HepG2 (cell line): ENCODE measurements at regions not wholly inside any gene's neighbourhood (a gene's known extent, or its start where the extent isn't known, plus 50 kb on each side); places are given as distances from the start of the nearest gene placed in this dataset.
A peak's percentile ranks its signal among the peaks of the same experiment; 100 is the strongest.

ENCODE experiments used
- ATAC-seq: fragments of 200-7000 bp; cut with Tn5 transposase; 3 replicates; pipeline ENCODE4 v1.9.1; 2020; ENCODE audit warnings: mild to moderate bottlenecking, moderate library complexity
- BruUV-seq: library from RNA; stranded (reverse); fragments of 400-500 nt; replicated peaks from 2 replicates; lab custom pipeline; 2021; lab: Mats Ljungman, UMichigan
- CTCF ChIA-PET: fragments of 300-600 bp; formaldehyde crosslinking; extraction: SDS; loops from one replicate; lab custom pipeline; 2021; ENCODE audit warnings: low total read pairs, inconsistent platforms, low intra/inter-chr PET ratio; lab: Yijun Ruan, JAX
- POLR2A ChIA-PET: fragments of 350-600 bp; sonication (Branson Sonifier 250); formaldehyde crosslinking; loops from one replicate; lab custom pipeline; 2020; ENCODE audit warnings: antibody characterized with exemption, inconsistent platforms; lab: Yijun Ruan, JAX
- DNase-seq: peaks from one replicate; pipeline ENCODE4 v3.0.0-alpha.2; 2015; ENCODE audit warnings: low spot score
- FAIRE-seq: peaks from 3 replicates; lab custom pipeline; 2011; peaks lifted over from hg19 to GRCh38; lab: Jason Lieb, UNC
- H2AFZ ChIP-seq: one replicate; pipeline ENCODE4 v1.6.1; 2011; ENCODE audit warnings: low read length, inconsistent platforms
- H3K27ac ChIP-seq: fragments of 300-600 bp; 3 replicates; pipeline ENCODE4 v1.8.0; 2011; ENCODE audit warnings: mixed run types, mild to moderate bottlenecking, mixed read lengths, low read length, inconsistent platforms; ENCODE audit not compliant: insufficient read depth; ENCODE audit errors: extremely low read length
- H3K27me3 ChIP-seq, 2 experiments: fragments of 200-600 bp in 1 of 2; 2 replicates in 1 of 2; 3 replicates in 1 of 2; pipeline versions ENCODE4 v1.6.0 to v1.8.0; 2011; ENCODE audit warnings: low read length in 2 of 2, mild to moderate bottlenecking in 2 of 2, moderate library complexity in 2 of 2, inconsistent platforms in 1 of 2; ENCODE audit not compliant: insufficient read depth in 2 of 2, control insufficient read depth in 1 of 2
- H3K36me3 ChIP-seq, 2 experiments: fragments of 200-600 bp in 1 of 2; replicated peaks in 1 of 2; 2 replicates in 1 of 2; 3 replicates in 1 of 2; pipeline versions ENCODE4 v1.5.1 to v1.8.0; 2011; ENCODE audit warnings: low read length in 2 of 2, inconsistent platforms in 1 of 2; ENCODE audit not compliant: insufficient read depth in 2 of 2, control insufficient read depth in 1 of 2
- H3K4me1 ChIP-seq: 2 replicates; pipeline ENCODE4 v1.5.1; 2012; ENCODE audit warnings: low read length, inconsistent platforms; ENCODE audit not compliant: insufficient read depth
- H3K4me2 ChIP-seq: 2 replicates; pipeline ENCODE4 v1.6.0; 2011; ENCODE audit warnings: low read depth, low read length, inconsistent platforms
- H3K4me3 ChIP-seq, 3 experiments: fragments of 200-600 bp in 1 of 3; sonication (generic), shearing (Covaris generic) in 1 of 3; replicated peaks in 1 of 3; 2 replicates each; pipeline ENCODE4 v1.5.1; 2011 to 2016; ENCODE audit warnings: low read length in 3 of 3, inconsistent platforms in 2 of 3, low read depth in 2 of 3, mild to moderate bottlenecking in 2 of 3, control low read depth in 1 of 3, mixed read lengths in 1 of 3; ENCODE audit not compliant: insufficient read depth in 1 of 3
- H3K79me2 ChIP-seq: one replicate; pipeline ENCODE4 v1.6.1; 2011; ENCODE audit warnings: low read length, inconsistent platforms; ENCODE audit not compliant: insufficient read depth
- H3K9ac ChIP-seq: 2 replicates; pipeline ENCODE4 v1.6.0; 2011; ENCODE audit warnings: mild to moderate bottlenecking, low read depth, low read length, inconsistent platforms; ENCODE audit not compliant: insufficient read depth
- H3K9me3 ChIP-seq: 2 replicates; pipeline ENCODE4 v1.5.1; 2012; ENCODE audit warnings: mild to moderate bottlenecking, low read length
- H4K20me1 ChIP-seq: 2 replicates; pipeline ENCODE4 v1.6.0; 2011; ENCODE audit warnings: inconsistent platforms, mild to moderate bottlenecking, low read length, moderate library complexity; ENCODE audit not compliant: insufficient read depth
- CBX2 ChIP-seq, 2 experiments: fragments of 200-600 bp in 1 of 2; sonication (generic); formaldehyde crosslinking in 1 of 2; IDR thresholded peaks; 2 replicates each; pipeline versions ENCODE4 v1.7.0 to v1.8.1; 2018 to 2022; ENCODE audit warnings: low read depth in 2 of 2, low read length in 1 of 2, mild to moderate bottlenecking in 1 of 2, missing genetic modification reagents in 1 of 2
- ELF3 ChIP-seq: IDR thresholded peaks from 2 replicates; pipeline ENCODE4 v1.6.1; 2016; ENCODE audit warnings: missing genetic modification reagents, missing compliant biosample characterization
- HOXA3 ChIP-seq: sonication (generic); formaldehyde crosslinking; IDR thresholded peaks from 2 replicates; pipeline ENCODE4 v1.5.0; 2020; ENCODE audit warnings: missing genetic modification reagents
- MAFK ChIP-seq, 2 experiments: IDR thresholded peaks in 1 of 2; conservative IDR thresholded peaks in 1 of 2; 2 replicates each; pipeline ENCODE4 v1.6.1; 2011; ENCODE audit warnings: improper control_type of control experiment in 2 of 2, low read length in 2 of 2
- NFRKB ChIP-seq: fragments of 450-650 bp; IDR thresholded peaks from 2 replicates; pipeline ENCODE4 v1.6.1; 2017
- PBX2 ChIP-seq: IDR thresholded peaks from 2 replicates; pipeline ENCODE4 v1.6.1; 2016; ENCODE audit warnings: control low read depth
- PCBP2 ChIP-seq: fragments of 200-400 bp; formaldehyde crosslinking; optimal IDR thresholded peaks from 2 replicates; pipeline ENCODE3; 2018; ENCODE audit warnings: low read length, low read depth; ENCODE audit not compliant: poor library complexity, severe bottlenecking
- ZNF678 ChIP-seq: sonication (generic); formaldehyde crosslinking; IDR thresholded peaks from 2 replicates; pipeline ENCODE4 v1.4.0; 2020; ENCODE audit warnings: mild to moderate bottlenecking, missing genetic modification reagents
- WGBS: methylation state at CpG from one replicate; pipeline ENCODE4 v1.1.6; 2017; ENCODE audit warnings: low lambda C conversion rate; 5-methylcytosine and 5-hydroxymethylcytosine counted together
- in situ Hi-C: cut with HindIII; loops from 2 replicates; pipeline ENCODE4 v1.10.0; 2017; ENCODE audit warnings: low pct_unique_long_range_greater_than_20kb; ENCODE audit not compliant: extremely low pct_ligation_motif_present
- intact Hi-C: fragments of 100-400 bp; cut with micrococcal nuclease; formaldehyde crosslinking; loops from one replicate; pipeline ENCODE4 v1.10.0; 2022; ENCODE audit not compliant: unreplicated experiment

GRCh38 chr13:76812206-76812897 lies 73.9 kb downstream of the KCTD12 start:
- ATAC-seq (no peak), FAIRE-seq (no peak)
- no peaks in the 10 kb centered on the region for H4K20me1 ChIP-seq
- no peaks in the 10 kb centered on the region for H3K36me3 ChIP-seq
- in situ Hi-C loops = no loop called here
- TF ChIP-seq MAFK (conservative IDR thresholded peaks at IDR 0.05 in 1 of 2, IDR thresholded peaks at IDR 0.05 in 1 of 2; ENCODE audit: low read length in 2 of 2) = peak in 1 of 2 experiments; percentile 24; a peak in 1 of 4 replicates
- TF ChIP-seq PCBP2 = no peak
- TF ChIP-seq HOXA3 (CRISPR knock-in tag) = no peak
- no peak for TF ChIP-seq ELF3 (CRISPR knock-in tag)
- TF ChIP-seq CBX2 (IDR thresholded peaks at IDR 0.05; ENCODE audit: low read depth, low read length) = no peak
- TF ChIP-seq CBX2 (CRISPR knock-in tag; IDR thresholded peaks at IDR 0.05; ENCODE audit: low read depth) = no peak
- TF ChIP-seq NFRKB = no peak
- no peak for TF ChIP-seq PBX2 (CRISPR knock-in tag)
- TF ChIP-seq ZNF678 (CRISPR knock-in tag) = no peak
- TF ChIP-seq, all 625 proteins: peak for 1
- DNase-seq = no peak
- POLR2A ChIA-PET = no interaction called here
- H3K27me3 ChIP-seq = no peaks in the 10 kb centered on the region
- no peaks in the 10 kb centered on the region; the same call in 1 of the 2 replicates for H3K9me3 ChIP-seq
- H3K4me3 ChIP-seq = no peak overlapping the region
- WGBS = 13% methylated on average over 3 of the region's 4 CpGs
- no peak overlapping the region for H3K27ac ChIP-seq
- no peaks in the 10 kb centered on the region for H3K79me2 ChIP-seq
- BruUV-seq = no TSS peak
- no peak overlapping the region for H2AFZ ChIP-seq
- no peak overlapping the region for H3K9ac ChIP-seq
- no peak overlapping the region for H3K4me2 ChIP-seq
- CTCF ChIA-PET = no interaction called here
- H3K4me1 ChIP-seq = no peaks in the 10 kb centered on the region
- intact Hi-C loops = no loop called here
